Hepatocyte (in vitro differentiated cells): ENCODE measurements at regions not wholly inside any gene's neighbourhood (a gene's known extent, or its start where the extent isn't known, plus 50 kb on each side); places are given as distances from the start of the nearest gene placed in this dataset.

Source experiments
- CTCF ChIP-seq: fragments of 200-600 bp; sonication (generic); IDR thresholded peaks from 2 replicates; pipeline ENCODE4 v1.5.1; 2016; ENCODE audit warnings: antibody characterized with exemption, mild to moderate bottlenecking; ENCODE audit not compliant: poor library complexity
- EZH2 ChIP-seq: fragments of 200-600 bp; sonication (generic); IDR thresholded peaks from 2 replicates; pipeline ENCODE4 v1.6.1; 2016; ENCODE audit warnings: antibody characterized with exemption, mild to moderate bottlenecking, borderline replicate concordance
- EZH2phosphoT487 ChIP-seq: fragments of 200-600 bp; sonication (generic); IDR thresholded peaks from one replicate; pipeline ENCODE4 v1.6.1; 2018; ENCODE audit warnings: antibody characterized with exemption, mild to moderate bottlenecking, low read depth, moderate library complexity; ENCODE audit not compliant: unreplicated experiment, severe bottlenecking

DNA sequence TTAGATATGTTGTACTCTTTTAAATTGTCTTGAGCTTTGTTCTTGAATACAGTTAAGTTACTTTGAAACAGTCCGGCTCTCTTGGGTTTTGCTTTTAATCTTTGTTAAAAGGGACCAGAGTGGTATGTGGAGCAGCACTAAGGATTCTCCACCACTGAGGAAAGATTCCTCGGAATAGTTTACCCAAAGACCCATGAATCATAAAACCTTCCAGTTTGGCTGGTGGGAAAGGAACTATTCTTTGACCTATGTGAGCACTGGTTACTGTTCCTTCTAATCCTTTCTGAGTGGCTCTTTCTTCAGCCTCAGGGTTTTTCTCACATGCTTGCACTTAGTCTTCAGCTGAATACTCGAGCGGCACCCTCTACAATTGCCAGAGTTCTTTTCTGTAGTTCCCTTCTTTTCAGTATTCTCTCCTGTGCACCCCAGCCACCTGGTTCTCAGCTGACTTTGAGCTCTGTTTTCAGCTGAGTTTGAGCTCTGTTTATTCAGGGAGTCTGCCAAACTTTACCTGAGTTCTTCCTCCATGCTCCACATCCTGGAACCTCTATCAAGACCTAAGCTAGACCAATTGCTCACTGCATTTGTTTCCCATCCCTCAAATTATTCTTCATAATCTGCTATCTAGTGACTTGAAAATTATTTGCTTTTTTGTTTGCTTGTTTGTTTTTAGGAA is 253.8 kb upstream of the PLXNA2 start:
- TF ChIP-seq CTCF: no peak
- no peak for TF ChIP-seq EZH2
- TF ChIP-seq EZH2phosphoT487: no peak
